HG02571 (cell line): ENCODE measurements at regions not wholly inside any gene's neighbourhood (a gene's known extent, or its start where the extent isn't known, plus 50 kb on each side); places are given as distances from the start of the nearest gene placed in this dataset.

Experiments
- ATAC-seq: cut with Tn5 transposase; IDR thresholded peaks from one replicate; pipeline ENCODE4 v1.9.1; 2021; ENCODE audit warnings: mild to moderate bottlenecking, moderate library complexity; ENCODE audit not compliant: unreplicated experiment

DNA sequence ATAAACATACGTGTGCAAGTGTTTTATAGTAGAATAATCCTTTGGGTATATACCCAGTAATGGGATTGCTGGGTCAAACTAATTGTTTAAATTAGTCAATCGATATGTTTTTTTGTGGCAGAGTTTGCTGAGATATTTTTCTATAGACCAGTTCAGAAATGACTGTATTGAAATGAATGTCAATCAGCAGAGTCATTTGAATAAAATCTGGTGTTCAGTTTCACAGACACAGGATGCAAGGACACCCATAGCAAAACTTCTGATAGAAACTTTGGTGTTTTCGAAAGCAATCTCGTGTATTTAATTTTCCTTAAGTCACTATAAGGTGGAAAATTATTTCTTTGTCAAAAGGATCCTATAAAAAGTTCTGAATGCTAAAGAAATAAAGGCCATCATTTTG, 434.4 kb downstream of the RAP2B start:
- no peak for ATAC-seq

DNA sequence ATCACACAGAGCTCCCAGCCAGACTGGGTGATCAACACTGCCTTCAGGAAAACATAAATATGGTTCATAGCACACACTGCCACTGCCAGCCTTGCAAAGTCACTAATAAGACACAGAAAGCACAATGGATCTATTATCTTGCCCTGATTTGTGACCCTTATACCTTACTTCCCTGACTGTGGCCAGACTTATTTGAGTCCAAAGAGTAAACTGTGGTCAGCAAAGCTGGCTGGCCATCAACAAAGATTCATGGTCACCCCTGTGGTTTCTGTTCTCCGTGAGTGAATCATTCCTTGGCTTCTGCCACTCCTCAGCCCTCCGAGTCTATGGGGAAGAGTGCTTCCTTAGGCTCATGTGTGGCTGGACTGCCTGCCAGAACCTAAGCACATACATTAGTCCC, 437.7 kb downstream of the RAP2B start:
- no peak for ATAC-seq

DNA sequence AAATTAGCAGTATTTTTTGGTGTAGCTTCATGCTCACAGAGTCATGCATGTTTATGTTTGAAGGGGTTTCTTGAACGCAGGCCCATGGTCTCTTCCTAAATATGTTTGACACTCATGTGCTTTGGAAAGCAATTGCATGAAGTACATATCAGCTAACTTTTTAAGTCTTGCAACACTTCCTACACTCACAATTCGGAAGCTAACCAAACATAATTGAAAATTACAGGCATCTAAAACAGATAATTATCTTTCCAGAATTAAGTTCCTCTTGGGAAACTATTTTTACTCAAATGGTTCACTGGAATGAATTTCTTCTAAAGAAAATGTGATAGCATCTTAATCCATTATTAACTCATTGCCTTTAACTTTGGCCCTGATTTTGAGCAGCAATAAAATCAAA, 438.9 kb downstream of the RAP2B start:
- ATAC-seq, result no peak

DNA sequence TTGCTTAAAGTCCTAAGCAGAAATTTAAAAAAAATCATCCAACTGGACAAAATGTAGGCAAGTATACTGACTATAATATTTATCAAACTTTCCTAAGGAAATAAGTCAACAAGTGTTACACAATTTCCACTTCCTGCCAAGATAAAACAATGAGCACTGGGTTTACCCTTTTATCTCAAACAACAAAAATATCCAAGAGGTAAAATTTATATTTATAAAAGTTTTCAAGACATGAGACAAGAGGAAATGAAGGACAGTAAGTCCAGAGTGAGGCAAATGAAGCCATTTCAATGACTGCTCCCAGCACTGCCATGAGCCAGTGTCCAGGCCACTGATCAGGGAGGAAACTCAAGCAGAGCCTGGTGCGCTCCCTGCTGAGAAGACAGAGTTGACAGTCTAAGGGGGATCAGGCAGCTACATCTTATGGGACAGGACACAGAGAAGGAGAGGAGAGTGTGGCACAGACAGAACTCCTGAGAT, 439.4 kb downstream of the RAP2B start:
- ATAC-seq, result no peak

DNA sequence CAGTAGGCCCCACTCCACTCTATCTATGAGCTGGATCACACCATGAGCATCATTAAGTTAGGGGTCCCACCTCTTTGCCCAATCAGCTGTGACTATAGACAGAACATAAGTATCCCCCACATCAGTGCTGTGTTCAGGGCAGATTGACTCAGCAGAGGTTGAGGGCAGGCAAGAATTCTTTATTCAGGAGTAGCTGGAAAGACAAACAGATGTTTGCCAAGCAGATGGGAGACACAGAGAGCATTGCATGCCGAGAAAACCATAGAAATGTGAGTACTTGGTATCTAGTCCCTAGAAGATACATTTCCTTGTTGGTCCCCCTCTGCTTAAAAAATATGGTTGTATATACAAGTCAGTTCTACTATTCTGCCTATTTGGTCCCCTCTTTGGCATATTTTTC, 440.8 kb downstream of the RAP2B start:
- no peak for ATAC-seq

DNA sequence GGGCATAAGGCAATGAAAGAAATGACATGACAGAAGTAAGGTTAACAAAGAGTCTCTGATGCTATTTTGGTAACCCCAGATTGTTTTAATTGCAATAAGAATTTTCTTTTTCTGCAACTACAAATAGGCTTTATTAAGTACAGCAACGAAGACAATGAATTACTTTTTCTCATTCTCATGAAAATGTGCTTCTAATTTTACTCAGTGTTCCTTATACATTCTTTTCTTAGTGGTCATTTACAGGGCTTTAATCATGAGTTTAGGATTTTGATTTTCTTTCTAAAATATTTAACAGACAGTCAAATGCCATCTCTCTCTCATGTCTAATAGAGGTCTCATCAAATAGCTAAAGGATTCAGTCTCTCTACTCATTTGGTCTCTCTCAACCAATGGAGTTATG, 452.1 kb downstream of the RAP2B start:
- no peak for ATAC-seq

DNA sequence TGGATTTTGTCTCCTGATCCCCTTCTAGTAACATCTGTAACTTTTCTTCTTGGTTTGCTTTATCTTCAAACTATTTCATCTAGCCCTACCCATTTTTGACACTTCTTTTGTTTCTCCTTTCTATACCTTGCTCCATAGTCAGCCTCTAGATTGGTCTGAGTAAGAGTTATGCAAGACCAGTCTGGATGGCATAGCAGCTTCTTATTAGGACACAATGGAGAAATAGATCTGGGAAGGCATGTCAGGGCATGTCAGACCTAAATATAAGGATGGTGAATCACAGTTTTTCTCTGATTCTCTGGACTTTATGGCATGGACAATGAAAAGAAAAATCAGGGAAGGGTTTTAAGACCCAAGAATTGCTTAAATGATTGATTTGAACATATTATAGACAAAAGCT, 452.5 kb downstream of the RAP2B start:
- ATAC-seq, result no peak

DNA sequence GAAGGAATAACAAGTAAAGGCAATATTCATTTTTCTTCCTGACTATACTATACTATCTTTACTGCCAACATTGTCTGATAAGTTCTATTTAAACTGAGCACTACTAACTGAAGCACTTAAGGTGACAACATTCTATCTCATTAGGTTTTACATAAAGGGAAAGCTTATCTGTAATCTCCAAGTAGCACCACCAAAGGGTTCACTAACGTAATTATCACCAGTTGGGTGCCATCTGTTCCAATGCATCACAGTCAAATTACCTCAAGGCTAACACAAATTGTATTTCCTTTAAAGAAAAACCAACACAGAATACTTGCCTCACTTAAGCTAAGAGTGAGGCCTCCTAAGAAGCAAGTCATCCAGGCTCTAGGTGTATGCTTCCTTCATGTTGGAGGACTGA, 453.8 kb downstream of the RAP2B start:
- no peak for ATAC-seq

DNA sequence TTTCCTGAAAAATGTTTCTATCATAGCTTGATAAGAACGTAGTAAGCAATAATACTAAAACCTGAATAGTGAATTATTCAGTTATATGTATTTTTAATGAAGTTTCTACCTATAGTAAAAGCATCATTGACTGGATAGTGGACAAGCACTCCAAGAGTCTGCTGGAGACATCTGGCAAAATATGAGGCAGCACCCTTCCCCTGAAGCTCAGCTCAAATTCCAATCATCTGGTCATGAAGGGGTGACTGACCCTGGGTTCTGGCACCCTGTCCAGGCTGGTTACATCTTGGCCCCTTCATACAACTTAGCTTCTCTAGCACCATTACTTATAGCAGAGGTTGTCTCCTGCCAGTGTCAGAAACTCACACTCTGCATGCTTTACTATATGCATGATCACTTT, 455.4 kb downstream of the RAP2B start:
- no peak for ATAC-seq

DNA sequence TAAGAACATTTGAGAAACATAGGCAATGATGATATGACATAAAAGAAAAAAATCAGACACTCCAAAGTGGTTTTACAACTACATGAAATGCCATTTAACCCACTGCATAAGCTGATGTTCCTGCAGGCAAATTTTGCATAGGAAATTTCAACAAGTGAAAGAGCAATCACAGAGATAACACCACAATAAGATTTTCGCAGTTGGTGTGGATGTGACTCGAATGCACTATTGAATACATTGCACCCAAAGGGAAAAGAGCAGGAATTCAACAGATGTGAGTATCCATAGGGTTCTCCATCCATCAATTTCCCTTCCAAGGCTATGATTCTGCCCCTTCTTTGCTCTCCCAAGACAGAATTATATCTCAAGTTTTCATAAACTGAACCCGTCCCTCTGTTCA, 456.1 kb downstream of the RAP2B start:
- no peak for ATAC-seq

DNA sequence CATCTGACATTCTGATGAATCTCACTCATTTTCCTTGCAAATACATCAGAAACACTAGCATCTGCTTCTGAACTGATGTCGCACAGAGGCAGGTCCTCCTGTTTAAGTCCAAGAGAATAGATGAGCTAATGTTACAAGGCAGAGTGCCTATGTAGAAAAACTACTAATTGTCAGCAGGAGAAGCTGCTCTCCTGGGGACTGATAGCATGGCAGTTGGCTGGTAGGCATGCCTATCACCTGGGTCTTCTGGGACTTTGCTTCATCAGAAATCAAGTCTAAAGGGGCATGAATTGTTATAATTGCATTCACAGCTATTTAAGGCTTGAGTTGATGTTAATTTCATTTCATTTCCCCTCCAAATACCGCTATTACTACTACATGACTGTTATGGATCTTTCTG, 457.2 kb downstream of the RAP2B start:
- ATAC-seq, result no peak

DNA sequence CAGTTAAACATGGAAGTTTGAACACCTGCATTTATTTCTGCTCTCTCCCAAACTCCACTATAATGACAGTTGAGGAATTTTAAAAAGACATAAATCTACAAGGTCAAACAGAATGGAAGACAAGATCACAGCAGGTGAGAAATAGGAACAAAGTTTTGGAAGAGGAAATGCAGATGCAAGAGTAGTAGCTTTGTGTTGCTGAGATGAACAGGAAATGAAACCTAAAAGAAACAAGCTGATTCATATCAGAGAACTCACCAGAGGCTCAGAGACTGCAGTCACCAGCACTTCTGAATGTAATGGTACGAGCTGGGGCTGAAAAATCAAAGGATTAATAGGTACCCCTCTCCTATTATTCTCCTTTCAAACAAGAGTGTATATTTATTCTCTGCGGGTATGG, 459.9 kb downstream of the RAP2B start:
- ATAC-seq, result peak; percentile 96

DNA sequence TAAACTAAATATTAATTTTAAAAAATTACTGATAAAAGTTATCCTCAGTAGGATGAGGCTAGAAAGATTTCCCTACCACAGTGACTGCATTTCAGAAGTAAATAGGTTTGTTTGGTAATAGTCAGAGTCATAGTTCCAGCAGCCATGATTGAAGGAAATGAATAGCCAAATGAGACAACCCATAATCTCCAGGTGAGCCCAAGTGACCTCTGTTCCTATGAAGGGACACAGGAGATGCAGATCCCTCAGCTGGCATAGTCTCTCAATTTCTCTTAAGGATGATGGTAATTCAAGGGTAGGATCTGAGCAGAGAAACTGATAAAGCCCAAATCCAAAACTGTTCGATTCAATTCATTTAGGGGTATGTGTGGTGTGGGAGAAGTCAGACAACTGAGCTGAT, 461.8 kb downstream of the RAP2B start:
- ATAC-seq, result no peak

DNA sequence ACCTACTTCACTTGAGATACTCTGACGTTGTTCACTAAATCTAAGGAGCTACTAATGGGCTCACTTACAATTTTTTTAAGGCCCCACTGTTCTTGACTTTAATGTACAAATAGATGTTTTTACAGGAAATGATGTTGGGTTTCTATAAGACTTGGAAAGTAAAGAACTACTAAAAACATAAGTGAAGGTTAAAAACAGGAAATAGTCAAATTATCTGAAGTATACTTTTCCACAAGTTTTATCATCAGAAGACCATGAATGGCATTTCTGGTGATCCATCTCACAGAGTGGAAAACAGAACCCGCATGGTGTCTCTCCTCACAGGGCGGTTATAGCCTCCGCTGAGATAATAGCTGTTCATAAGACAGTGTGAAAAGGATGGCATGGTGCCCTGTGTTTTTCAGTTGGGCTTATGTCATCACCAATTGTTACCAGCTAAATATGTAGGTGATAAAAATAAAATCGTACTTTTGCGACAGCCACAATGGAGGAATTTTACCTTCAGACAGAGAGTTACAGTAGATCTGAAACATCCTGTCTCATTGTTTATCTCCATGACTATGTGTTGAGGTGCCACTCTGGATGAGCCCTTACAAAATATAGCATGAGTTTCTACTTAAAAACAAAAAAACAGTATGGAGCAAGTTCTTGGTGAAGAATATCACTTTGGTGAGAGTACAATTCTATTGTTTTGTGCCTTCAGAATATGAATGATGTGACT, 462.4 kb downstream of the RAP2B start:
- ATAC-seq, result no peak

DNA sequence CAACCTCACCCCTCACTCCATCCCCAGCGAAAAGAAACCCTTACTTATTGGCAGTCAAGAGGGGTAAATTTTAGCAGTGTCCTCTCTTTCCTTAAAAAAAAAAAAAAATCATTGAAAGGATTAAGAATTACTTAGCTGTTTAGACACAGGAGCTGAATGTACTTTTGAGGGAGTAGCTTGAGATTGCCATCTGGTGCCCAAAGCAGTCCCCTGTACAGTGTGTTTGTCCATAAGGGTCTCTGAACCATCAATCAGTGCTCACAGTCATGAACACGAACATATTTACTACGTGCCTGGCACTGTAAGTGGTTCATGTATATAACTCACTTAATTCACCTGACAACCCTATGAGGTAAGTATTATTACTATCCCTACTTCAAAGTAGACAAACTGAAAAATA, 463.5 kb downstream of the RAP2B start:
- no peak for ATAC-seq

DNA sequence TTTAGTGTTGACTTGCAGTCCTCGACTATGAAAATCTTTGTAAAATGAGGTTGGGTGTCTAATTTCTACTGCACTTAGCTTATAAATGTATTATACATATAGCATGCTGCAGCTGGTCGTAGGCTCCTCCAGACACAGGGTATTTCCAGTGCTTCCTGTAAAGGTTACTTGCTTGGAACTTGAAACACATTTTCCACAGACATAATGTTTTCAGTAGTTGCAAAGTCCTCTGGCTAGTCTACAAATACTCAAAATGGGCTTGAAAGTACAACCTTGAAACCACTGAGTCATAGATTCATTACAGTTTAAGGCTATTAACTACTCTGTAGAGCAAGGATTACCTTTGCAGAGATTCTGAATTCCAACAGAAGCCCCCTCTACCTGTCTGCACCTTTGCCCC, 464.1 kb downstream of the RAP2B start:
- ATAC-seq, result no peak

DNA sequence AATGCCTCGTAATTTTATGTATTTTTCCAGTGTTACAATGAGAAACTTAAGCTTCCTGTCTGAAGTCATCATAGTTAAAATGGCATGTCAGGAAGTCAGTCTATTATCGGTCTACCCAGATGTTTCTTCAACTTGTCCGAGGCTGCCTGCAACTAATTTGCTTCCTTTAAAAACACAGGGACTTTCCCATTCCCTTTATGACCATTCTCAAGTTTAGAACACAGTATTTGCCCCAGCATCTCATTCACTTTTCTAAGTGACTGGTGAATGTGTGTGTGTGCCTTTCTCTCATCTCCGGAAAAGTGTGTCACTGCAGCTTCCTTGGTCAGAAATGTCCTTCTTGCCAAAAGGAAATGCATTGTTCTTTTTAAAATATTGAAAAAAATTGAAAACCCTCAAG, 466.6 kb downstream of the RAP2B start:
- ATAC-seq, result peak; percentile 54

DNA sequence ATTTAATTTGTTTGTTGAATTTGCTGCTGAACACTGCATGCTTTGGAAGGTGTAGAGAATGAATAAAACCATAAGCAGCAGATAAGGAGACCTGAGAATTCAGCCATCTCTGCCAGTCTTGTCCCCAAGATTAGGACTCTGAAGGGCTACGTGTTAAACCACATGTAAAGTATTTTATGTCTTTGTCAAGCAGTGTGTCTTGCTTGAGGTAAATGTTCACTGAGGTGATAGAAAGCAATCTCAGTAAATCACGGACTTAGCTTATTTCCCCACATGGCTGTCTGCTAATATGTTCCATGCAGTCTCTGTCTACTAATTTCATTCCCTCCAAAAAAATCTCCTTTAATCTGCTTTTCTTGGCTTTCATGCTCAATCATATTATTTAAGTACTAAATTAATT, 467.1 kb downstream of the RAP2B start:
- no peak for ATAC-seq

DNA sequence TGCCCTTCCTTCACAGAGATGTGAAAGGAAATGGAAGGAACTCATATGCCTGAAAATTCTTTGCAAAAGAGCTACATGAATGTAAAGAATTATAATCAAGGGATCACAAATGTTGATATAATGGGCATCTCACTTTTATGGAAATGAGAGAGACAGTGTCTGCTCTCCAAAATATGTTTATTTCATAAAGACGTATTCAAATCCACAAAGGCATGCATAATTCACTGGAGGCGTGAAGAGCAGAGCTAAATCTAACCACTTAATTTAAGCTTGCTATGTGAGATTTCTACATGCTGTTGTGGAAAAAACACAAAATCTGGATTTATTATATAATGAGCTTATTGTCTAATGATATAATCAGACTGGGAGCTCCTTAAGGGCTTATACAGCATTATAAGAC, 469.1 kb downstream of the RAP2B start:
- no peak for ATAC-seq

DNA sequence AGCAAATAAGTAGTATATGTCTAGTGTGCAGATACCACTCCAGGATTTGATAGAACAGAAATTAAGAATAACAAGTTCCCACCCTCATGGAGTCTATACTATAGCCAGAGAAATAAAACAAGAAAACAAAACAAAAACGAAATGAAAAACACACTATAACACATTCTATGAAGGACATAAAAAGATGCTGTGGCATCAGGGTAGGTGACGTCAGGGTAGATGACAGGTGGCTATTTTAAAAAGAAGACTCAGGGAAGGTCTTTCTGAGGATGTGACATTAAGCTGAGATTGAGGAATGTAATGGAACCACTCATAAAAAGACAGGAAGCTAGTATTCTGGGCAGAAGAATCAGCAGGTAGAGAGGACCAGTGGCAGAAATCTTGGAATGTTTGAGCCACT, 469.6 kb downstream of the RAP2B start:
- no peak for ATAC-seq

DNA sequence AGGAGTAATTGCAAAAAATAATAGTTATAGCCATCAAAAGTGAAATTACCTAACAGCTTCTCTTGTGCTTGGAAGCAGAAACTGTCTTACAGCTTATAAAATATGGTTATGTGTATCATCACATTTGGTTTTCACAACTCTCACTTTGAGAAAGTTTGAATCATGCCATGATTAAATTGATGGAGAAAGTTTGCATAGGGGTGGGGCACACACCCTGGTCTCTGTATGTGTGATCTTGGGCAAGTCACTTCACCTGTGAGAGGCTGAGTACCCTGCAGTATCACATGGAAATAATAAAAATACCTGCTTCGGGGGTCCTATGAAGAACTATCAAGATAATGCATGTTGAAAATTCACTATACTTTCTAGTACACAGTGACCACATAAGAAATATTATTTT, 471.4 kb downstream of the RAP2B start:
- ATAC-seq, result no peak

DNA sequence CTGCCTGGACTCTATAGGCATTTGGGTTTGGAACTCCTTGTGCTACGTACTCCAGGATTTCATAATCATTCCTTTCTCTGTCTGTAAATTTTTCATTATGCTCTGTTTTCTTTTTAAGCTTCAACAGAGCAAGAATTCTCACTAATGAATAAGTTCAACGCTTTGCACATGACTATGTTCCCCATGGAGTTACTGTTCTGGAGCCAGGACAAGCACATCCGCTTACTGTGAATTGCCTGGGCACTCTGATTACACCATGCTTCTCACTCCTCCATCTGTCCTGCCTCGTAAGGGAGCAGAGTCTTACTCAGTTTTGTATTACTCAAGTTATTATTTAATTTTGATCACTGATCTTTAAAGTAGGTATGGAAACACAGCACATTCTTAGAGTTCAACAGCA, 472.7 kb downstream of the RAP2B start:
- ATAC-seq, result no peak

DNA sequence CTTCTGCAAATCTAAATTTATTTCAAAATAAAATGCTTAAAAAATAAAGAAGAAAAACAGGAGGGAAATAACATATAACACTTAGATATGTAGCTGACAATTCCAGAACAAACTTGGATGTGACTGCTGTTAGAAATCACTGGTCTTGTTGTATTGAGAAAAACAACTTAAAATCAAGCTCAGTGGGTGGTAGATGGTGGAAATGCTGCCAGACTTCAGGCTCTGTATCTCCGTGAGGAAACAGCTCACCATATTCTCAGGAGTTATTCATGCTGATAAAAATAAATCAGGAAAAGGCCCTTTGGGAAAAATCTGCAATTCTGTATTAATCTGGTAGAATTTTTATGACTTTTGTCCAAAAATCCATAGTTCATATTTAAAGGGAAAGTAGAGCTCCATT, 477.6 kb downstream of the RAP2B start:
- ATAC-seq, result no peak
